Neuronal stem cell (in vitro differentiated cells): ENCODE measurements at regions not wholly inside any gene's neighbourhood (a gene's known extent, or its start where the extent isn't known, plus 50 kb on each side); places are given as distances from the start of the nearest gene placed in this dataset.

Experiments used
- DNase-seq: peaks from one replicate; pipeline ENCODE4 v3.0.0-alpha.2; 2013; ENCODE audit warnings: low spot score
- H2AFZ ChIP-seq: one replicate; pipeline ENCODE4 v1.6.1; 2013; ENCODE audit warnings: mild to moderate bottlenecking, low read length, inconsistent platforms
- H2AK5ac ChIP-seq: 2 replicates; pipeline ENCODE4 v1.6.1; 2013; ENCODE audit warnings: low read depth, mild to moderate bottlenecking, inconsistent platforms, low read length, moderate library complexity, mixed read lengths
- H2BK120ac ChIP-seq: 2 replicates; pipeline ENCODE4 v1.6.1; 2013; ENCODE audit warnings: low read depth, mild to moderate bottlenecking, inconsistent platforms, low read length, moderate library complexity, mixed read lengths
- H2BK12ac ChIP-seq: one replicate; pipeline ENCODE4 v1.6.1; 2013; ENCODE audit warnings: low read length, inconsistent platforms
- H2BK15ac ChIP-seq: 2 replicates; pipeline ENCODE4 v1.6.1; 2013; ENCODE audit warnings: mild to moderate bottlenecking, low read length, inconsistent platforms, mixed read lengths
- H2BK5ac ChIP-seq: one replicate; pipeline ENCODE4 v1.6.1; 2013; ENCODE audit warnings: inconsistent platforms, mild to moderate bottlenecking, low read length, moderate library complexity
- H3K14ac ChIP-seq: one replicate; pipeline ENCODE4 v1.6.1; 2013; ENCODE audit warnings: low read length, inconsistent platforms
- H3K18ac ChIP-seq: 2 replicates; pipeline ENCODE4 v1.6.1; 2013; ENCODE audit warnings: low read length, inconsistent platforms
- H3K23ac ChIP-seq: 2 replicates; pipeline ENCODE4 v1.6.1; 2013; ENCODE audit warnings: low read depth, mild to moderate bottlenecking, mixed read lengths, low read length, inconsistent platforms; ENCODE audit not compliant: poor library complexity
- H3K27ac ChIP-seq: replicated peaks from 3 replicates; pipeline ENCODE4 v1.5.1; 2013; ENCODE audit warnings: low read length, inconsistent platforms
- H3K27me3 ChIP-seq, 3 experiments: 2 replicates each; pipeline ENCODE4 v1.6.1; 2013; ENCODE audit warnings: low read length in 3 of 3, mild to moderate bottlenecking in 2 of 3, inconsistent platforms in 1 of 3, low read depth in 1 of 3, mixed read lengths in 1 of 3, moderate library complexity in 1 of 3; ENCODE audit not compliant: control insufficient read depth in 3 of 3, insufficient read depth in 3 of 3
- H3K36me3 ChIP-seq, 2 donors: replicated peaks in 1 of 2; 2 replicates each; pipeline ENCODE4 v1.6.1; 2013; ENCODE audit warnings: low read length in 2 of 2; ENCODE audit not compliant: control insufficient read depth in 2 of 2, insufficient read depth in 2 of 2
- H3K4ac ChIP-seq: 2 replicates; pipeline ENCODE4 v1.6.1; 2013; ENCODE audit warnings: inconsistent platforms, mild to moderate bottlenecking, low read length, moderate library complexity
- H3K4me1 ChIP-seq, 2 donors: 1 replicate in 1 of 2; 2 replicates in 1 of 2; pipeline ENCODE4 v1.6.1; 2013; ENCODE audit warnings: low read length in 2 of 2, low read depth in 1 of 2; ENCODE audit not compliant: control insufficient read depth in 2 of 2, insufficient read depth in 1 of 2
- H3K4me2 ChIP-seq: one replicate; pipeline ENCODE4 v1.6.1; 2013; ENCODE audit warnings: mild to moderate bottlenecking, low read length, inconsistent platforms; ENCODE audit not compliant: insufficient read depth, poor library complexity, severe bottlenecking
- H3K4me3 ChIP-seq, 2 donors: 2 replicates each; pipeline ENCODE4 v1.5.1; 2013; ENCODE audit warnings: low read length in 2 of 2, mild to moderate bottlenecking in 2 of 2, inconsistent platforms in 1 of 2, moderate library complexity in 1 of 2
- H3K79me1 ChIP-seq: one replicate; pipeline ENCODE4 v1.6.1; 2013; ENCODE audit warnings: low read depth, mild to moderate bottlenecking, inconsistent platforms, low read length, moderate library complexity
- H3K9ac ChIP-seq: one replicate; pipeline ENCODE4 v1.6.1; 2013; ENCODE audit warnings: mild to moderate bottlenecking, low read depth, low read length, inconsistent platforms; ENCODE audit not compliant: poor library complexity
- H3K9me3 ChIP-seq, 2 donors: replicated peaks in 1 of 2; 2 replicates each; pipeline versions ENCODE3 to v1.6.1; 2013; ENCODE audit warnings: low read length in 2 of 2, mild to moderate bottlenecking in 2 of 2, inconsistent platforms in 1 of 2, low read depth in 1 of 2, mixed read lengths in 1 of 2, moderate library complexity in 1 of 2; ENCODE audit not compliant: control insufficient read depth in 2 of 2, insufficient read depth in 1 of 2
- H4K8ac ChIP-seq: one replicate; pipeline ENCODE4 v1.6.1; 2013; ENCODE audit warnings: low read depth, mild to moderate bottlenecking, inconsistent platforms, low read length, moderate library complexity
- H4K91ac ChIP-seq: one replicate; pipeline ENCODE4 v1.6.1; 2013; ENCODE audit warnings: low read length, low read depth, mild to moderate bottlenecking, inconsistent platforms; ENCODE audit not compliant: poor library complexity
- WGBS, 2 donors: extraction: QIAGEN DNeasy Blood & Tissue Kit; methylation state at CpG; one replicate each; pipeline ENCODE4 v1.1.7; 2013; ENCODE audit warnings: missing lambda C conversion rate in 2 of 2, mixed read lengths in 1 of 2; ENCODE audit not compliant: insufficient read length in 2 of 2, insufficient replicate concordance in 1 of 2; ENCODE audit errors: extremely low coverage in 2 of 2; 5-methylcytosine and 5-hydroxymethylcytosine counted together

DNA sequence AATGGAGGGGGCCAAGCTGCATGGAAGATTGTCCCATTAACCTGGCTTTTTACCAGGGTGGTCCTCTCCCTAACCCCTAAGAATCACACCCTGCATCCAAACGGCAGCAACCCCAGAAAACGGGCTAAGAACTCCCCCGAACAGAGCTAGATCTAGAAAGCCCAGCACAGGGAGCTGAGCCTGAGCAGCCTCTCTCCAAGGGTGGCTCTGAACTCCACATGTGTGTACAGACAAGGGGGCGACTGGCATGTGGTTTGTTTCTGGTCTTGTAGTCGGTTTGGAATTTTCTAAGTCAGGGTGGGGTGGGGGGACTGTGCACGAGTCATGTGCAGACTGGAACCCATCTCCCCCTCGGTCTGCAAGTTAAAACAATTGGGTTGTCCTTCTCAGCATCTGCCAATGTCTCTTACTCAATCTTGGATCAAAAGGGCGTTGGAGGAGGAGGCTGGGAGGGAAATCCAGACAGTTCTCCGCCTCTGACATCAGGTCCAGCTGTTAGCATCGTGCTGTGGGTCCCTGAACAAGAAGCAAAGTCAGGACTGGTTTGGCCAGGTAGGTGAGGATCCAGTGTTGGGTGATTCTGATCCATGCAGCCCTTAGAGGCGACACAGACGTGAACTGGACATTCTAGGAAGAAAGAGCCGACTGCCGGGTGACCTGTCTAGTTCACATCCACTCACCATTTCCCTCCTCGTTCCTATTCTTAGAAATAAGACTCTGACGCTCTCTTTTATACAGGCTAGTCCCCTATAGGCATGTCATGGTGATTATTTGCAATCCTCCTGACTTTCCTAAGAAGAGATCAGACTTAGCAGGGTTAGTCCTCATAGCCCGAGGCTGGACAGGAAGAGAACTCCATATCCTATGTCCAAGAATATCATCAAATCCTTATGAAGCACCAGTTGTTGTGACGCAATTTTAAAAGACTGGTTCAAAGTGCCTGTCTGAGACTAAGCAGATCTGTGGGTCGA, 381.8 kb downstream of the SOX9 start:
- no CpG with 5 or more reads among the region's 19 CpGs for WGBS, 2 donors
- H3K27ac ChIP-seq, result no peak overlapping the region

DNA sequence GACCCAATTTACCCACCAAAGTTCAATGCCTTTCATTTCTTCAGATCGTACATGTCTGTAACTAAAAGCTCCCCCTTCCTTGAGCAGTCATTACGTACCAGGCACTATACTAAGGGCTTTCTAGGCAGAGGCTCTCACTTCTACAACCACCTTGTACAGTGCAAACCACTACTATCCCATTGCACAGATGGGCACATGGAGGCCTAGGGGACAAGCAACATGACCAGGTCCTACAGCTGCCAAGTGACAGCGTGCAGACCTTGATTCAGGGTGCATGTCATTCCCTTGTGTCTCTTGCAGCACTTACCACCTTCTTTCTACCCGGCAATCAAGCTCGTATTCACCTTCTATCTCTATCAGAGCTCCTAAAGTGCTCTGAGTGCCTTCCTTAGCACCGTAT, 382.7 kb downstream of the SOX9 start:
- Histone ChIP-seq H3K14ac (no peak overlapping the region), H3K4me3 (no peak overlapping the region), H2BK15ac (no peak overlapping the region), H3K18ac (no peak overlapping the region), H3K9ac (no peak overlapping the region), H4K8ac (no peak overlapping the region), H3K36me3 (no peaks in the 10 kb centered on the region), H3K4me2 (no peak overlapping the region), H3K9me3 (no peaks in the 10 kb centered on the region), H3K4ac (no peak overlapping the region), H3K23ac (no peak overlapping the region), H2AFZ (no peak overlapping the region), H2AK5ac (no peak overlapping the region), H2BK12ac (no peak overlapping the region), H3K27me3 (no peaks in the 10 kb centered on the region), H3K4me1 (peaks cover 0 to 14% of the 10 kb centered on the region in 2 donors), H2BK5ac (no peak overlapping the region), H3K79me1 (no peaks in the 10 kb centered on the region), H2BK120ac (no peak overlapping the region), H3K27ac (no peak overlapping the region), H4K91ac (no peak overlapping the region)
- no CpG with 5 or more reads among the region's 6 CpGs for WGBS, 2 donors
- no peak for DNase-seq

More for the DNA sequence above, 381.8 kb downstream of the SOX9 start:
- Histone ChIP-seq H2BK5ac (no peak overlapping the region), H3K4me2 (no peak overlapping the region), H2BK12ac (no peak overlapping the region), H3K36me3 (no peaks in the 10 kb centered on the region), H3K23ac (no peak overlapping the region), H2AK5ac (no peak overlapping the region), H3K4ac (no peak overlapping the region), H3K79me1 (no peaks in the 10 kb centered on the region), H2AFZ (peak overlapping the region; percentile 38), H3K4me1 (peaks cover 0 to 14% of the 10 kb centered on the region in 2 donors), H3K14ac (no peak overlapping the region), H3K9ac (no peak overlapping the region), H2BK15ac (no peak overlapping the region), H3K27me3 (no peaks in the 10 kb centered on the region), H3K18ac (no peak overlapping the region), H3K9me3 (no peaks in the 10 kb centered on the region), H4K8ac (no peak overlapping the region), H2BK120ac (no peak overlapping the region), H4K91ac (no peak overlapping the region), H3K4me3 (no peak overlapping the region)
- no peak for DNase-seq

DNA sequence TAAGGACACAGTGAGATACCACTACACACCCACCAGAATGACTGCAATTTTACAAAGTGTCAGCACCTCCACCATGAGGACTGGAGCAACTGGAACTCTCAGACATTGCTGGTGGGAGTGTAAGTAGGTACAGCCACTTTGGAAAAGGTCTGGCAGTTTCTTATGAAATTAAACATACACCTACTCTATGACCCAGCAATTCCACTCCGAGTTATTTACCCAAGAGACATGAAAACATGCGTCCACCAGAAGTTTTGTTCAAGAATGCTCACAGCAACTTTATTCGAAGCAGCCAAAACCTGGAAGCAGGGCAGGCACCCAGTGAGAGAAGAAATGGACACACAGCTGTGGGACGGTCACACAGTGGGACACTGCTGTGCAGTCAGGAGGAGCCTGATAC, 384.0 kb downstream of the SOX9 start:
- Histone ChIP-seq H3K18ac (no peak overlapping the region), H2BK15ac (no peak overlapping the region), H3K9ac (no peak overlapping the region), H3K4me2 (no peak overlapping the region), H2AFZ (no peak overlapping the region), H2AK5ac (no peak overlapping the region), H4K91ac (no peak overlapping the region), H2BK120ac (no peak overlapping the region), H3K27ac (no peak overlapping the region), H3K14ac (no peak overlapping the region), H3K9me3 (no peaks in the 10 kb centered on the region), H3K79me1 (no peaks in the 10 kb centered on the region), H4K8ac (no peak overlapping the region), H3K23ac (no peak overlapping the region), H3K27me3 (no peaks in the 10 kb centered on the region), H3K4me1 (peaks cover 0 to 14% of the 10 kb centered on the region in 2 donors), H2BK5ac (no peak overlapping the region), H3K4ac (no peak overlapping the region), H2BK12ac (no peak overlapping the region), H3K4me3 (no peak overlapping the region), H3K36me3 (no peaks in the 10 kb centered on the region)
- WGBS, 2 donors, result no CpG with 5 or more reads among the region's 4 CpGs
- DNase-seq, result no peak

DNA sequence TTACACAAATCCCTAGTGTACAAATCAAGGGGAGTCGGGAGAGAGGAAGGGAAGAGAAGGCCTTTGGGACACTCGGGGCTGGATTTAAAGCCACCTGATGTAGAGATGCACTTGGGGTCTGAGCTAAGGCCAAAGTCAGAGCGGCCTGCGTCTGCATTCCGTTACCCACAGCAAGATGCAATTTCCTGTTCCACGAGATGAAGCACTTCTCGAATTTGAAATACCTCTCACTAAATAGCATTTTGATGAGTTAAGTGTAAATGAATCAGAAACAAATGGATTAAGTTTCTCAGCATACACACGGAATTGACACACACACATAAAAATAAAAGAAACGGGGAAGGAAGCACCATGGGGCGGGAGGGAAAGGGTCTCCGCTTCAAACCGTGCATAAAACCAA, 386.0 kb downstream of the SOX9 start:
- H3K23ac ChIP-seq, result no peak overlapping the region
- H3K9me3 ChIP-seq, result no peaks in the 10 kb centered on the region
- no CpG with 5 or more reads among the region's 12 CpGs for WGBS, 2 donors
- H3K4me3 ChIP-seq, result no peak overlapping the region
- H3K4me1 ChIP-seq, result peaks cover 9 to 13% of the 10 kb centered on the region in 2 donors
- H4K91ac ChIP-seq, result no peak overlapping the region
- H3K79me1 ChIP-seq, result no peaks in the 10 kb centered on the region
- H2BK15ac ChIP-seq, result no peak overlapping the region
- no peak for DNase-seq
- H4K8ac ChIP-seq, result no peak overlapping the region
- H2BK120ac ChIP-seq, result no peak overlapping the region
- no peak overlapping the region for H3K27ac ChIP-seq
- no peaks in the 10 kb centered on the region for H3K27me3 ChIP-seq
- H3K4me2 ChIP-seq, result no peak overlapping the region
- no peak overlapping the region for H2BK12ac ChIP-seq
- no peak overlapping the region for H3K4ac ChIP-seq
- no peak overlapping the region for H2BK5ac ChIP-seq
- H3K18ac ChIP-seq, result no peak overlapping the region
- H3K14ac ChIP-seq, result no peak overlapping the region
- no peaks in the 10 kb centered on the region for H3K36me3 ChIP-seq
- H2AFZ ChIP-seq, result no peak overlapping the region
- no peak overlapping the region for H3K9ac ChIP-seq
- no peak overlapping the region for H2AK5ac ChIP-seq
